HEK293 (cell line): ENCODE measurements at regions not wholly inside any gene's neighbourhood (a gene's known extent, or its start where the extent isn't known, plus 50 kb on each side); places are given as distances from the start of the nearest gene placed in this dataset.

Source experiments
- CTCF ChIA-PET: fragments of 350-600 bp; formaldehyde crosslinking; extraction: SDS; loops from one replicate; lab custom pipeline; 2021; ENCODE audit warnings: antibody characterized with exemption; lab: Yijun Ruan, JAX
- POLR2A ChIA-PET: fragments of 300-600 bp; formaldehyde crosslinking; extraction: SDS; loops from one replicate; lab custom pipeline; 2020; ENCODE audit warnings: antibody characterized with exemption, inconsistent platforms; lab: Yijun Ruan, JAX
- H3K27ac ChIP-seq: fragments of 200-500 bp; sonication (Bioruptor generic); 2 replicates; pipeline ENCODE4 v1.5.1; 2014; ENCODE audit warnings: low read depth, low read length, control low read depth, inconsistent platforms; ENCODE audit errors: extremely low read depth
- H3K36me3 ChIP-seq, 2 experiments: fragments of 200-500 bp in 1 of 2; sonication (Bioruptor generic) in 1 of 2; 1 replicate in 1 of 2; 2 replicates in 1 of 2; pipeline ENCODE4 v1.5.1; 2014 to 2017; ENCODE audit warnings: inconsistent platforms in 2 of 2, low read length in 2 of 2; ENCODE audit not compliant: control insufficient read depth in 2 of 2, insufficient read depth in 1 of 2
- H3K4me1 ChIP-seq: fragments of 200-500 bp; sonication (Bioruptor generic); 2 replicates; pipeline ENCODE4 v1.5.1; 2014; ENCODE audit warnings: mild to moderate bottlenecking, low read length, inconsistent platforms; ENCODE audit not compliant: control insufficient read depth, insufficient read depth
- H3K4me3 ChIP-seq: 2 replicates; pipeline ENCODE4 v1.5.1; 2011; ENCODE audit warnings: low read depth, mild to moderate bottlenecking, control low read depth, low read length, moderate library complexity
- H3K9me3 ChIP-seq: fragments of 200-500 bp; sonication (Bioruptor generic); 2 replicates; pipeline ENCODE4 v1.5.1; 2014; ENCODE audit warnings: low read depth, low read length, inconsistent platforms; ENCODE audit not compliant: control insufficient read depth, insufficient read depth
- GLIS1 ChIP-seq: fragments of 450-650 bp; formaldehyde crosslinking; IDR thresholded peaks from 2 replicates; pipeline ENCODE4 v1.5.1; 2016; ENCODE audit warnings: missing biosample characterization, missing genetic modification characterization
- IKZF3 ChIP-seq: fragments of 450-650 bp; IDR thresholded peaks from 2 replicates; pipeline ENCODE4 v1.5.0; 2018; ENCODE audit warnings: missing biosample characterization, mild to moderate bottlenecking, missing genetic modification characterization, moderate library complexity
- TRIM28 ChIP-seq: IDR thresholded peaks from 2 replicates; pipeline ENCODE4 v1.6.1; 2011; ENCODE audit warnings: low read length, control low read depth, borderline replicate concordance
- ZEB2 ChIP-seq: fragments of 450-650 bp; formaldehyde crosslinking; IDR thresholded peaks from 2 replicates; pipeline ENCODE4 v1.5.1; 2016; ENCODE audit warnings: missing biosample characterization, missing genetic modification characterization
- ZNF132 ChIP-seq: fragments of 450-650 bp; formaldehyde crosslinking; IDR thresholded peaks from 2 replicates; pipeline ENCODE4 v1.5.1; 2017; ENCODE audit warnings: missing biosample characterization, missing genetic modification characterization, borderline replicate concordance
- ZNF23 ChIP-seq: fragments of 450-650 bp; formaldehyde crosslinking; IDR thresholded peaks from 2 replicates; pipeline ENCODE4 v1.5.1; 2016; ENCODE audit warnings: missing biosample characterization, missing genetic modification characterization, borderline replicate concordance
- ZNF239 ChIP-seq: fragments of 450-650 bp; formaldehyde crosslinking; IDR thresholded peaks from 2 replicates; pipeline ENCODE4 v1.5.1; 2016; ENCODE audit warnings: missing biosample characterization, missing genetic modification characterization
- ZNF354C ChIP-seq: fragments of 450-650 bp; formaldehyde crosslinking; IDR thresholded peaks from 2 replicates; pipeline ENCODE4 v1.5.1; 2016; ENCODE audit warnings: missing biosample characterization, missing genetic modification characterization, low read depth, borderline replicate concordance
- ZNF391 ChIP-seq: fragments of 450-650 bp; formaldehyde crosslinking; IDR thresholded peaks from 2 replicates; pipeline ENCODE4 v1.5.1; 2016; ENCODE audit warnings: low read depth, missing biosample characterization, missing genetic modification characterization, borderline replicate concordance
- ZNF404 ChIP-seq: fragments of 450-650 bp; formaldehyde crosslinking; IDR thresholded peaks from 2 replicates; pipeline ENCODE4 v1.5.1; 2017; ENCODE audit warnings: missing biosample characterization, missing genetic modification characterization
- ZNF549 ChIP-seq: fragments of 450-650 bp; IDR thresholded peaks from 2 replicates; pipeline ENCODE4 v1.5.1; 2018; ENCODE audit warnings: missing biosample characterization, missing genetic modification characterization, mild to moderate bottlenecking, inconsistent platforms, moderate library complexity
- ZNF580 ChIP-seq: fragments of 450-650 bp; formaldehyde crosslinking; IDR thresholded peaks from 2 replicates; pipeline ENCODE4 v1.5.1; 2016; ENCODE audit warnings: missing biosample characterization, missing genetic modification characterization
- ZNF658 ChIP-seq: fragments of 450-650 bp; formaldehyde crosslinking; IDR thresholded peaks from 2 replicates; pipeline ENCODE4; 2016; ENCODE audit warnings: missing biosample characterization, missing genetic modification characterization
- ZNF701 ChIP-seq: fragments of 450-650 bp; formaldehyde crosslinking; IDR thresholded peaks from 2 replicates; pipeline ENCODE4 v1.5.1; 2016; ENCODE audit warnings: missing biosample characterization, missing genetic modification characterization
- ZNF747 ChIP-seq: fragments of 450-650 bp; formaldehyde crosslinking; IDR thresholded peaks from 2 replicates; pipeline ENCODE4 v1.5.1; 2016; ENCODE audit warnings: missing biosample characterization, missing genetic modification characterization
- ZNF843 ChIP-seq: fragments of 450-650 bp; formaldehyde crosslinking; IDR thresholded peaks from 2 replicates; pipeline ENCODE4 v1.5.1; 2016; ENCODE audit warnings: missing biosample characterization, missing genetic modification characterization
- TF ChIP-seq, protein P1 (sequence below): fragments of 450-650 bp; formaldehyde crosslinking; IDR thresholded peaks from 2 replicates; pipeline ENCODE4 v1.5.1; 2017; ENCODE audit warnings: missing biosample characterization, missing genetic modification characterization

DNA sequence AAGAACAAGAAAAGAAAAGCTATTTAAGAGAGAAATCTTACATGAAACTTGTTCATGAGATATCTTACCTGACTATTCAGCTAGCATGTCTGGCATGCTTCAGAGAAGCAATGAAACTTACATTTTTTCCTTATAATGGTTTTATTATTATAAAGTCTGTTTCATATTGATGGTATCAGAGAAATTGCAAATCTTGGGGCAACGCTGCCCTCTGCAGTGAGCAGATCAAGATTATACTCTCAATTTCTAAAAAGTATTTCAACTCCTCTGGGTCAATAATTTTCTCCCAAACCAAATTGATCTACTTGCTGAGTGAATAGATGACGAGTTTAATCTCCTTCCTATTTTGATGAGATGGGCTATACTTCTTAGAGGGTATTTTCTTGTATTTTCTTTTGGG lies 235.6 kb downstream of the NUP35 start:
- no peak overlapping the region for H3K27ac ChIP-seq
- no peak overlapping the region for H3K4me3 ChIP-seq
- H3K4me1 ChIP-seq: no peaks in the 10 kb centered on the region
- ChIA-PET CTCF (interaction anchor here (2.8 kb wide), 1 partner anchor 111 kb away, joined by 13 read pairs; no protein-coding TSS in a partner anchor), POLR2A (no interaction called here)
- no peak for TF ChIP-seq ZEB2
- TF ChIP-seq ZNF747 (tag by site-specific recombination): no peak
- TF ChIP-seq ZNF843 (tag by site-specific recombination): no peak
- no peak for TF ChIP-seq ZNF23 (tag by site-specific recombination)
- TF ChIP-seq, protein P1, sequence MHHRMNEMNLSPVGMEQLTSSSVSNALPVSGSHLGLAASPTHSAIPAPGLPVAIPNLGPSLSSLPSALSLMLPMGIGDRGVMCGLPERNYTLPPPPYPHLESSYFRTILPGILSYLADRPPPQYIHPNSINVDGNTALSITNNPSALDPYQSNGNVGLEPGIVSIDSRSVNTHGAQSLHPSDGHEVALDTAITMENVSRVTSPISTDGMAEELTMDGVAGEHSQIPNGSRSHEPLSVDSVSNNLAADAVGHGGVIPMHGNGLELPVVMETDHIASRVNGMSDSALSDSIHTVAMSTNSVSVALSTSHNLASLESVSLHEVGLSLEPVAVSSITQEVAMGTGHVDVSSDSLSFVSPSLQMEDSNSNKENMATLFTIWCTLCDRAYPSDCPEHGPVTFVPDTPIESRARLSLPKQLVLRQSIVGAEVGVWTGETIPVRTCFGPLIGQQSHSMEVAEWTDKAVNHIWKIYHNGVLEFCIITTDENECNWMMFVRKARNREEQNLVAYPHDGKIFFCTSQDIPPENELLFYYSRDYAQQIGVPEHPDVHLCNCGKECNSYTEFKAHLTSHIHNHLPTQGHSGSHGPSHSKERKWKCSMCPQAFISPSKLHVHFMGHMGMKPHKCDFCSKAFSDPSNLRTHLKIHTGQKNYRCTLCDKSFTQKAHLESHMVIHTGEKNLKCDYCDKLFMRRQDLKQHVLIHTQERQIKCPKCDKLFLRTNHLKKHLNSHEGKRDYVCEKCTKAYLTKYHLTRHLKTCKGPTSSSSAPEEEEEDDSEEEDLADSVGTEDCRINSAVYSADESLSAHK (tag by site-specific recombination): no peak
- no peak for TF ChIP-seq ZNF391 (tag by site-specific recombination)
- no peak for TF ChIP-seq ZNF132
- TF ChIP-seq GLIS1 (tag by site-specific recombination): no peak
- TF ChIP-seq ZNF580: no peak
- H3K9me3 ChIP-seq: no peaks in the 10 kb centered on the region
- H3K36me3 ChIP-seq: no peaks in the 10 kb centered on the region

GRCh38 chr2:183371545-183371944 lies 247.3 kb downstream of the NUP35 start:
- CTCF ChIA-PET: no interaction called here
- POLR2A ChIA-PET: no interaction called here
- H3K4me3 ChIP-seq: no peak overlapping the region

DNA sequence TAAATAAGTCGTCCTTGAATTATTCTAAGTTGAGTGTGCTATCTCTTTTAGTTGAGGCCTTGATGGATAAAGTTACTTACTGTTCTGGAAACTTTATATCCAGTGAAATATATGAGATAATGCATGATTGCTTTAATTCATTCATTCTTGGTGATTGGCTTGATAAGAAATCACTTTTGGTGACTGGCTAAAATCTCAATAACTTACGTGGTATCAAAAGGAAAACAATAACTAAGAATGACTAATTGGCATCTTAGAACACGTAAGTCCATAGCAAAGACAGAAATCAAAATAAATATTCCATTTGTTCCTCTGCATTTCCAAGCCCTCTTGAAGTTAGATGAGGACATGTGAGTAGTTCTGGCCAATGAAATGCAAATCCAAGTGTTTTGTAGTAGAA lies 251.6 kb downstream of the NUP35 start:
- no peaks in the 10 kb centered on the region for H3K4me1 ChIP-seq
- ChIA-PET CTCF (no interaction called here), POLR2A (no interaction called here)
- H3K36me3 ChIP-seq: no peaks in the 10 kb centered on the region
- H3K4me3 ChIP-seq: no peak overlapping the region
- H3K9me3 ChIP-seq: no peaks in the 10 kb centered on the region
- H3K27ac ChIP-seq: no peak overlapping the region
- TF ChIP-seq ZNF404 (tag by site-specific recombination): no peak
- TF ChIP-seq ZNF549 (tag by site-specific recombination): no peak
- TF ChIP-seq ZNF354C (tag by site-specific recombination): no peak

More at GRCh38 chr2:183371545-183371944, 247.3 kb downstream of the NUP35 start:
- Histone ChIP-seq H3K4me1 (no peaks in the 10 kb centered on the region), H3K27ac (no peak overlapping the region), H3K9me3 (no peaks in the 10 kb centered on the region), H3K36me3 (no peaks in the 10 kb centered on the region)
- no peak for TF ChIP-seq TRIM28

DNA sequence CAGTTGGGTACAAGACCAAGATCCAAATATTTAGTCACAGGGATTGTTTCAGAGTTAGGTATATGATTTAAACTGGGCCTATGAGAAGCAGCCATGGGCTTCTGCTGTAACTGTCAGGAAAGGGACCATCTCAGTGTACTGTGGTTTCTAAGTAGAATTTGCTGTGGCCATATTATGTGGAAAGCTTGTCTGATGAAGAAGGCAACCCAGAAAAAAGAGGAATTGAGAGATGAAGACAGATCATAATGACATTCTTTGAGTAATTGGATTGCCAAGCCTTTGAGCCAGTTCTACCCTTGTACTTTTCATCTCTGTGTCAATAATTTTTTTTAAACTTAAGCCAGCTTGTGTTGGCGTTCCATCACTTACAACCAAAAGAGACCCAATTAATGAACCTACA lies 259.6 kb downstream of the NUP35 start:
- CTCF ChIA-PET: no interaction called here
- POLR2A ChIA-PET: no interaction called here
- H3K4me1 ChIP-seq: no peaks in the 10 kb centered on the region
- no peaks in the 10 kb centered on the region for H3K36me3 ChIP-seq
- H3K4me3 ChIP-seq: no peak overlapping the region
- no peak overlapping the region for H3K27ac ChIP-seq
- H3K9me3 ChIP-seq: no peaks in the 10 kb centered on the region
- TF ChIP-seq IKZF3 (tag by site-specific recombination) (no peak), ZNF658 (no peak), ZNF239 (tag by site-specific recombination) (no peak), ZNF701 (tag by site-specific recombination) (no peak)
